Natural killer cell (primary cell): ENCODE measurements at regions not wholly inside any gene's neighbourhood (a gene's known extent, or its start where the extent isn't known, plus 50 kb on each side); places are given as distances from the start of the nearest gene placed in this dataset.

ENCODE experiments used
- ATAC-seq, 3 donors: fragments of 150-1000 bp in 2 of 3; fragments of 200-7000 bp in 1 of 3; cut with Tn5 transposase; 1 replicate in 1 of 3; 2 replicates in 2 of 3; pipeline ENCODE4 v1.10.0; 2021; ENCODE audit warnings: mild to moderate bottlenecking in 2 of 3, moderate library complexity in 2 of 3
- DNase-seq, 2 donors: peaks; one replicate each; pipeline versions ENCODE4 v3.0.0 to v3.0.0-alpha.2; 2013 to 2021; ENCODE audit warnings: mixed read lengths in 1 of 2
- H3K27ac ChIP-seq: one replicate; pipeline ENCODE4 v1.5.1; 2013; ENCODE audit warnings: mild to moderate bottlenecking, low read length
- H3K27me3 ChIP-seq: one replicate; pipeline ENCODE4 v1.6.1; 2013; ENCODE audit warnings: low read length; ENCODE audit not compliant: control insufficient read depth, insufficient read depth
- H3K36me3 ChIP-seq: one replicate; pipeline ENCODE4 v1.6.1; 2013; ENCODE audit warnings: low read length; ENCODE audit not compliant: control insufficient read depth, insufficient read depth
- H3K4me1 ChIP-seq: one replicate; pipeline ENCODE4 v1.6.1; 2013; ENCODE audit warnings: low read length; ENCODE audit not compliant: control insufficient read depth, insufficient read depth
- H3K4me3 ChIP-seq: one replicate; pipeline ENCODE4 v1.5.1; 2013; ENCODE audit warnings: low read length
- H3K9me3 ChIP-seq: one replicate; pipeline ENCODE4 v1.6.1; 2013; ENCODE audit warnings: low read length; ENCODE audit not compliant: control insufficient read depth, insufficient read depth
- H3K27ac Mint-ChIP-seq, 2 donors: one replicate each; pipeline ENCODE4 v1.8.0; 2022; ENCODE audit warnings: mild to moderate bottlenecking in 2 of 2, mixed read lengths in 2 of 2, moderate library complexity in 1 of 2
- H3K27me3 Mint-ChIP-seq, 2 donors: one replicate each; pipeline ENCODE4 v1.8.0; 2022; ENCODE audit warnings: low read depth in 2 of 2, mixed read lengths in 2 of 2
- H3K36me3 Mint-ChIP-seq: one replicate; pipeline ENCODE4 v1.8.0; 2022; ENCODE audit warnings: mixed read lengths
- H3K4me1 Mint-ChIP-seq, 2 donors: one replicate each; pipeline ENCODE4 v1.8.0; 2022; ENCODE audit warnings: mixed read lengths in 2 of 2
- H3K4me3 Mint-ChIP-seq: one replicate; pipeline ENCODE4 v1.8.0; 2022; ENCODE audit warnings: mild to moderate bottlenecking, moderate library complexity, mixed read lengths
- H3K9me3 Mint-ChIP-seq, 2 donors: one replicate each; pipeline ENCODE4 v1.8.0; 2022; ENCODE audit warnings: mixed read lengths in 2 of 2
- WGBS: methylation state at CpG from one replicate; pipeline ENCODE4 v1.1.7; 2013; ENCODE audit warnings: missing lambda C conversion rate; ENCODE audit not compliant: insufficient coverage; 5-methylcytosine and 5-hydroxymethylcytosine counted together
- intact Hi-C: fragments of 100-400 bp; cut with micrococcal nuclease; formaldehyde crosslinking; loops from one replicate; pipeline ENCODE4 v1.14.2; 2022
- TF ChIP-seq, protein P1 (sequence below): fragments of 200-600 bp; IDR thresholded peaks from one replicate; pipeline ENCODE4 v1.8.0; 2022; ENCODE audit warnings: antibody characterized with exemption

DNA sequence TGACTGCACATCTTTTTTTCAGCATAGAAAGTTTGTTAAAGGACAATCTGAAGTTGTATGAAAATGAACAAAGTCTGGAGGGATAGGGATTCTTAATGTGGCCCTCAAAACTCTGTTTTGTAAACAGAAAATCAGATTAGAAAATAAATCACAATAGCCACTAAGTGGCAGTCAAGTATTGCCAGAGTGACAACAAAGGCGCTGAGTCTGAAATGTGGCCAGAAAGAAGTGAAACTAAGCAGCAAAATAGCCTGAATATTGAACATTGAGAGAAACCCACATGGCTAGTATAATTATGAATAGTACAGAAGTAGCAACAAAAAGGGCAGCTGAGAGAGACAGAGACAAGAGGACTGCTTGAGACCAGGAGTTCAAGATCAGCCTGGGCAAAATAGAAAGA is 81.1 kb upstream of the CT45A1 start:
- no peaks in the 10 kb centered on the region for H3K9me3 Mint-ChIP-seq
- H3K4me1 ChIP-seq: no peaks in the 10 kb centered on the region
- intact Hi-C loops: no loop called here
- no peak overlapping the region for H3K4me3 Mint-ChIP-seq
- H3K27me3 Mint-ChIP-seq: peaks cover 3 to 22% of the 10 kb centered on the region in 2 donors
- no peaks in the 10 kb centered on the region for H3K36me3 ChIP-seq
- H3K4me3 ChIP-seq: no peak overlapping the region
- no peaks in the 10 kb centered on the region for H3K9me3 ChIP-seq
- no peaks in the 10 kb centered on the region for H3K4me1 Mint-ChIP-seq
- no peak for ATAC-seq
- H3K27ac Mint-ChIP-seq: no peak overlapping the region
- TF ChIP-seq, protein P1, sequence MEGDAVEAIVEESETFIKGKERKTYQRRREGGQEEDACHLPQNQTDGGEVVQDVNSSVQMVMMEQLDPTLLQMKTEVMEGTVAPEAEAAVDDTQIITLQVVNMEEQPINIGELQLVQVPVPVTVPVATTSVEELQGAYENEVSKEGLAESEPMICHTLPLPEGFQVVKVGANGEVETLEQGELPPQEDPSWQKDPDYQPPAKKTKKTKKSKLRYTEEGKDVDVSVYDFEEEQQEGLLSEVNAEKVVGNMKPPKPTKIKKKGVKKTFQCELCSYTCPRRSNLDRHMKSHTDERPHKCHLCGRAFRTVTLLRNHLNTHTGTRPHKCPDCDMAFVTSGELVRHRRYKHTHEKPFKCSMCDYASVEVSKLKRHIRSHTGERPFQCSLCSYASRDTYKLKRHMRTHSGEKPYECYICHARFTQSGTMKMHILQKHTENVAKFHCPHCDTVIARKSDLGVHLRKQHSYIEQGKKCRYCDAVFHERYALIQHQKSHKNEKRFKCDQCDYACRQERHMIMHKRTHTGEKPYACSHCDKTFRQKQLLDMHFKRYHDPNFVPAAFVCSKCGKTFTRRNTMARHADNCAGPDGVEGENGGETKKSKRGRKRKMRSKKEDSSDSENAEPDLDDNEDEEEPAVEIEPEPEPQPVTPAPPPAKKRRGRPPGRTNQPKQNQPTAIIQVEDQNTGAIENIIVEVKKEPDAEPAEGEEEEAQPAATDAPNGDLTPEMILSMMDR: no peak
- H3K27ac ChIP-seq: no peak overlapping the region
- no peaks in the 10 kb centered on the region for H3K36me3 Mint-ChIP-seq
- 40% methylated on average over 1 of the region's 1 CpG for WGBS
- no peaks in the 10 kb centered on the region for H3K27me3 ChIP-seq
- DNase-seq: no peak

DNA sequence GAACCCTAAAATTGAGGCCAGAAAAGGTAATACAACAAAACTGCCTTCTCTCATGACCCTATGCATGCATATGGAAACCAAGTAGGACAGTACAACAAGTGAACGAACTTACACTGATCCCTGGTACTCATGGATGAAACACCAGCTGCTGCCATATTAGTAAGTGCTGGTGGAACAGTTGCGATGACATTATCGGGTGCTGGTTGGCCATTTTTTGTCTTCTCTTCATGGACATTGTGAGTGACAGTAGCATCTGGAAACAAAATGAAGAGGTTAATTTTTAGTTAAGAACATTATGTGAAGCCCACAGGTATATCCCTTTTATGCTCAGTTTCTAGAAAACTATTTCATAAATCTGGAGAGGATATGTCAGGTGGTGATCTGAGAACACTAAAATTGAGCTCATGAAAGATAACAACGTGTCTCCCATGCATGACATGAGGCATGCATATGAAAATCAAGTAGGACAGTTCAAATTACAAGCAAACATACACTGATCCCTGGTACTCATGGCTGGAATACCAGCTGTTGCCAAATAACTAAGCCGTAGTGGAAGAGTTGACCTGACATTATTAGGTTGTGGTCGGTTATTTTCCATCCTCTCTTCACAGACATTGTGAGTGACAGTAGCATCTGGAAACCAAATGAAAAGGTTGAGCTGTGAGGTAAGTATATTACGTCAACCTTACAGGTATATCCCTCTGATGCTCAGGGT is 74.2 kb upstream of the CT45A1 start:
- Mint-ChIP-seq H3K4me3 (no peak overlapping the region), H3K36me3 (no peaks in the 10 kb centered on the region), H3K27ac (no peak overlapping the region), H3K9me3 (no peaks in the 10 kb centered on the region), H3K4me1 (no peaks in the 10 kb centered on the region), H3K27me3 (peaks cover 3 to 52% of the 10 kb centered on the region in 2 donors)
- WGBS: 83% methylated on average over 4 of the region's 7 CpGs
- TF ChIP-seq, protein P1: no peak
- ATAC-seq: no peak
- intact Hi-C loops: no loop called here
- no peaks in the 10 kb centered on the region for H3K36me3 ChIP-seq
- no peaks in the 10 kb centered on the region for H3K9me3 ChIP-seq
- no peak for DNase-seq
- H3K27ac ChIP-seq: no peak overlapping the region
- no peak overlapping the region for H3K4me3 ChIP-seq
- no peaks in the 10 kb centered on the region for H3K4me1 ChIP-seq
- no peaks in the 10 kb centered on the region for H3K27me3 ChIP-seq

DNA sequence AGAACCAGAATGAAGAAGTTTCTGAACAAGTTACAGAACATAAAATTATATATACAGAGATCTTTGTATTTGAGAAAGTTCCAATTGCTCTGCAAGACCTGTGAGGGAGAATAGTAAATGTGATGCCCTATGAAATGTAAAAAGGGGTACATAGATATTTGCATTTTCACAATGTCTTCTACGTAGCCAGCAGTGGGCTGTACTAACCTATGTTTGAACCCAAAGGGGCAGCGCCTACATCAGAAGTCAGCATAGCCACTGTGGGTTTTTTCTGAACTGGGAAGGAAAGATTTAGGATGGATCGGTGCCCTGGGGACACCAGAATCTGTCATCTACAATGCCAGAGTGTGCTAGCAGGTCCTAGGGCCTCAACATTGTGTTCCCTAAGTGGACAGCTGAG is 69.5 kb upstream of the CT45A1 start:
- H3K9me3 ChIP-seq: no peaks in the 10 kb centered on the region
- TF ChIP-seq, protein P1: no peak
- no peaks in the 10 kb centered on the region for H3K4me1 ChIP-seq
- H3K36me3 ChIP-seq: no peaks in the 10 kb centered on the region
- H3K4me3 ChIP-seq: no peak overlapping the region
- no peaks in the 10 kb centered on the region for H3K36me3 Mint-ChIP-seq
- intact Hi-C loops: no loop called here
- H3K27ac ChIP-seq: no peak overlapping the region
- no peak overlapping the region for H3K27ac Mint-ChIP-seq
- no peak for ATAC-seq
- WGBS: 97% methylated on average over 3 of the region's 3 CpGs
- H3K4me3 Mint-ChIP-seq: no peak overlapping the region
- H3K4me1 Mint-ChIP-seq: no peaks in the 10 kb centered on the region
- H3K9me3 Mint-ChIP-seq: no peaks in the 10 kb centered on the region
- no peaks in the 10 kb centered on the region for H3K27me3 ChIP-seq
- peaks cover 0 to 38% of the 10 kb centered on the region in 2 donors for H3K27me3 Mint-ChIP-seq
- no peak for DNase-seq

DNA sequence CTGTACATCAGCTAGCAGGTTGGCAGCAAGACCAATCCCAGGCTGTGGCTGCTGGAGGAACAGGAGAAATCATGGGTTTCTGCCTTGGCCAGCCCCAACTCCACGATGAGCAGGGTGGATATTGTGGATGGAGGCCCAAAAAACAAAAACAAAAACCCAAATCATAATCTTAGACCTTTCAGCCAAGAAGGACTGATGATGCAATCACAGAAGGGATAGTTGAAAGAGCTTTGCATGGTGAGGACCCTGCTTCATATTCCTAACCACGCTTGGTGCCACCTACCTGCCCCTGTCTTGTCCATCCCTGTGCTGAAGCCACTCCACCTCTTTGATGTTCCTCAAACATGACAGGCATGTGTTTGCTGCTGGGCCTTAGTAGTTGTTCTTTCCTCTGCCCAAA is 68.8 kb upstream of the CT45A1 start:
- no peaks in the 10 kb centered on the region for H3K36me3 Mint-ChIP-seq
- no peaks in the 10 kb centered on the region for H3K4me1 Mint-ChIP-seq
- Histone ChIP-seq H3K27me3 (no peaks in the 10 kb centered on the region), H3K9me3 (no peaks in the 10 kb centered on the region), H3K36me3 (no peaks in the 10 kb centered on the region), H3K4me1 (no peaks in the 10 kb centered on the region), H3K4me3 (no peak overlapping the region), H3K27ac (no peak overlapping the region)
- H3K27me3 Mint-ChIP-seq: peaks cover 0 to 39% of the 10 kb centered on the region in 2 donors
- H3K27ac Mint-ChIP-seq: no peak overlapping the region
- DNase-seq (no peak), ATAC-seq (no peak)
- H3K9me3 Mint-ChIP-seq: no peaks in the 10 kb centered on the region
- no peak overlapping the region for H3K4me3 Mint-ChIP-seq
- TF ChIP-seq, protein P1: no peak
- intact Hi-C loops: no loop called here
- WGBS: 56% methylated on average over 1 of the region's 2 CpGs
